ENCODE measurements at regions not wholly inside any gene's neighbourhood (a gene's known extent, or its start where the extent isn't known, plus 50 kb on each side); places are given as distances from the start of the nearest gene placed in this dataset.

- no peak overlapping the region for H3K4me2 ChIP-seq (ENCODE audit: low read length)
- no peak overlapping the region for H3K4me3 ChIP-seq (ENCODE audit: low read length)
- no peaks in the 10 kb centered on the region for H3K27me3 ChIP-seq (ENCODE audit: low read depth, low read length)
- no peaks in the 10 kb centered on the region for H3K36me3 ChIP-seq (replicated peaks; ENCODE audit: low read depth, low read length)
- no peak overlapping the region for H2AFZ ChIP-seq (ENCODE audit: low read depth, low read length)
- H3K9me3 ChIP-seq (ENCODE audit: insufficient read depth, low read length): no peaks in the 10 kb centered on the region
- H3K4me1 ChIP-seq (ENCODE audit: low read length): no peaks in the 10 kb centered on the region
- no peaks in the 10 kb centered on the region for H3K79me2 ChIP-seq (ENCODE audit: low read length)
- no peak for TF ChIP-seq EZH2phosphoT487 (IDR thresholded peaks at IDR 0.05; ENCODE audit: low read depth)
- TF ChIP-seq CTCF (IDR thresholded peaks at IDR 0.05; ENCODE audit: low read depth, low read length): no peak
- no peaks in the 10 kb centered on the region for H4K20me1 ChIP-seq (ENCODE audit: insufficient read depth, low read length)
- no peak overlapping the region for H3K27ac ChIP-seq (ENCODE audit: low read length)
- no peak overlapping the region for H3K9ac ChIP-seq (ENCODE audit: low read length)
Measured at GRCh38 chr10:44089671-44090070, 295.2 kb downstream of the CXCL12 start.

GRCh38 chr10:44087403-44087802, 297.5 kb downstream of the CXCL12 start:
- no peaks in the 10 kb centered on the region for H3K27me3 ChIP-seq (ENCODE audit: low read depth, low read length)
- H3K4me3 ChIP-seq (ENCODE audit: low read length): no peak overlapping the region
- H3K4me1 ChIP-seq (ENCODE audit: low read length): no peaks in the 10 kb centered on the region
- H4K20me1 ChIP-seq (ENCODE audit: insufficient read depth, low read length): no peaks in the 10 kb centered on the region
- H3K79me2 ChIP-seq (ENCODE audit: low read length): no peaks in the 10 kb centered on the region
- no peak for TF ChIP-seq CTCF (IDR thresholded peaks at IDR 0.05; ENCODE audit: low read depth, low read length)
- no peak for TF ChIP-seq EZH2phosphoT487 (IDR thresholded peaks at IDR 0.05; ENCODE audit: low read depth)
- no peak overlapping the region for H3K4me2 ChIP-seq (ENCODE audit: low read length)
- H3K9ac ChIP-seq (ENCODE audit: low read length): no peak overlapping the region
- no peak overlapping the region for H3K27ac ChIP-seq (ENCODE audit: low read length)
- H3K36me3 ChIP-seq (replicated peaks; ENCODE audit: low read depth, low read length): no peaks in the 10 kb centered on the region
- H3K9me3 ChIP-seq (ENCODE audit: insufficient read depth, low read length): no peaks in the 10 kb centered on the region
- H2AFZ ChIP-seq (ENCODE audit: low read depth, low read length): no peak overlapping the region

DNA sequence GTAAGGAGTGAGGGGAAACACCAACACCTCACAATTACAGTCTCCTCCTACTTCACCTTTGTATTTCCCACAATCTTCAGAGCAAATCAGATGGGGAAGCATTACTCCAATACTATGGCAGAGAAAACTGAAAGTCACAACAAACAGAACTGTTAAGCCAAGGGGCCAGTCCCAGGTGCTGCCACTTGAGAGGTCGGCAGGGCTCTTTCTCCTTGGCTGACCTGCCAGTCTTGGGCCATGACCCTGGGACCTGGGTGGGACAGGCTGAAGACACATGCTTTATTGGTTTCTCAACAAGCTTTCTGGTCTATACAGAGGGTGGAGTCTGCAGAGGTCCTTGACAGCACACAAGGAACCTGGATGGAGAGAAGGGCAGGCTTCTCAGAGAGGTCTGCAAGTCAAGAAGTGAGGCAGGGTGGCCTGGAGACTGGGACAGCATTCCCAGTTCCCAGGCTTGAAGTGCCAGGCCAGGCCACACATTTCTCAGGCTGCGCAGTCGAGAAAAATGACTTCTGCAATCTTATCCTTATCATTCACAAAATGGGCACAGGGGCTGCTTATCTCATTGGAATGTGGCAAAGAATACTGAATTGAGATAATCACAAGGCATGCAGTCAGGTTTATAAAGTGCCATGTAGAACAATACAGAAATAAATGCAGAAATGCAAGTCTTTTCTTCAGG, 301.0 kb downstream of the CXCL12 start:
- TF ChIP-seq CTCF (IDR thresholded peaks at IDR 0.05; ENCODE audit: low read depth, low read length) (no peak), EZH2phosphoT487 (IDR thresholded peaks at IDR 0.05; ENCODE audit: low read depth) (no peak)
- no peak overlapping the region for H3K9ac ChIP-seq (ENCODE audit: low read length)
- no peaks in the 10 kb centered on the region for H3K36me3 ChIP-seq (replicated peaks; ENCODE audit: low read depth, low read length)
- H3K9me3 ChIP-seq (ENCODE audit: insufficient read depth, low read length): no peaks in the 10 kb centered on the region
- no peak overlapping the region for H3K4me2 ChIP-seq (ENCODE audit: low read length)
- H4K20me1 ChIP-seq (ENCODE audit: insufficient read depth, low read length): no peaks in the 10 kb centered on the region
- H3K79me2 ChIP-seq (ENCODE audit: low read length): no peaks in the 10 kb centered on the region
- no peak overlapping the region for H3K4me3 ChIP-seq (ENCODE audit: low read length)
- H3K27me3 ChIP-seq (ENCODE audit: low read depth, low read length): no peaks in the 10 kb centered on the region
- H3K4me1 ChIP-seq (ENCODE audit: low read length): no peaks in the 10 kb centered on the region
- no peak overlapping the region for H2AFZ ChIP-seq (ENCODE audit: low read depth, low read length)
- no peak overlapping the region for H3K27ac ChIP-seq (ENCODE audit: low read length)

GRCh38 chr10:44071479-44071878, 313.4 kb downstream of the CXCL12 start:
- Histone ChIP-seq H3K4me2 (ENCODE audit: low read length) (no peak overlapping the region), H3K4me1 (ENCODE audit: low read length) (no peaks in the 10 kb centered on the region), H3K79me2 (ENCODE audit: low read length) (no peaks in the 10 kb centered on the region), H4K20me1 (ENCODE audit: insufficient read depth, low read length) (no peaks in the 10 kb centered on the region), H3K27ac (ENCODE audit: low read length) (no peak overlapping the region), H3K9me3 (ENCODE audit: insufficient read depth, low read length) (no peaks in the 10 kb centered on the region), H3K27me3 (ENCODE audit: low read depth, low read length) (no peaks in the 10 kb centered on the region), H3K36me3 (replicated peaks; ENCODE audit: low read depth, low read length) (no peaks in the 10 kb centered on the region), H2AFZ (ENCODE audit: low read depth, low read length) (no peak overlapping the region), H3K9ac (ENCODE audit: low read length) (no peak overlapping the region), H3K4me3 (ENCODE audit: low read length) (no peak overlapping the region)
- TF ChIP-seq EZH2phosphoT487 (IDR thresholded peaks at IDR 0.05; ENCODE audit: low read depth): no peak
- no peak for TF ChIP-seq CTCF (IDR thresholded peaks at IDR 0.05; ENCODE audit: low read depth, low read length)
